Stomach (tissue), 8 donors: ENCODE measurements at regions not wholly inside any gene's neighbourhood (a gene's known extent, or its start where the extent isn't known, plus 50 kb on each side); places are given as distances from the start of the nearest gene placed in this dataset.
"Not testable (repeated sequence)": the region's sequence is repeated elsewhere in the genome, so short reads cannot be mapped to it uniquely, and the experiment has no call there.

ENCODE experiments used
- DNase-seq, 2 donors: peaks; one replicate each; pipeline versions ENCODE4 v3.0.0 to v3.0.0-alpha.2; 2013 to 2019
- H3K27ac ChIP-seq, 5 donors: fragments of 200-600 bp in 4 of 5; sonication (generic) in 4 of 5; one replicate each; pipeline ENCODE4 v1.5.1; 2013 to 2019; ENCODE audit warnings: mild to moderate bottlenecking in 1 of 5, moderate library complexity in 1 of 5
- H3K27me3 ChIP-seq, 3 donors: fragments of 200-600 bp; sonication (generic); one replicate each; pipeline ENCODE4 v1.5.1; 2017 to 2019; ENCODE audit warnings: mixed run types in 1 of 3
- H3K36me3 ChIP-seq, 4 donors: fragments of 200-600 bp; sonication (generic); 1 replicate in 3 of 4; 2 replicates in 1 of 4; pipeline ENCODE4 v1.5.1; 2016 to 2019
- H3K4me1 ChIP-seq, 4 donors: fragments of 200-600 bp; sonication (generic); one replicate each; pipeline ENCODE4 v1.5.1; 2016 to 2019
- H3K4me3 ChIP-seq, 4 donors: fragments of 200-600 bp; sonication (generic) in 3 of 4; one replicate each; pipeline ENCODE4 v1.5.1; 2016 to 2019; ENCODE audit warnings: mild to moderate bottlenecking in 1 of 4
- H3K9me3 ChIP-seq, 4 donors: fragments of 200-600 bp; sonication (generic); one replicate each; pipeline ENCODE4 v1.5.1; 2016 to 2019
- CTCF ChIP-seq, 7 experiments: fragments of 450-650 bp in 4 of 7; fragments of 200-600 bp in 3 of 7; sonication (generic) in 3 of 7; IDR thresholded peaks; one replicate each; pipeline ENCODE4 v1.5.1; 2016 to 2019; ENCODE audit warnings: antibody characterized with exemption in 7 of 7, control low read depth in 2 of 7, mild to moderate bottlenecking in 1 of 7
- EP300 ChIP-seq: sonication (generic); formaldehyde crosslinking; IDR thresholded peaks from one replicate; pipeline ENCODE4 v1.6.1; 2017; ENCODE audit warnings: antibody characterized with exemption
- POLR2A ChIP-seq, 4 donors: fragments of 450-650 bp; IDR thresholded peaks; one replicate each; pipeline ENCODE4 v1.6.1; 2016; ENCODE audit warnings: antibody characterized with exemption in 4 of 4, control low read depth in 2 of 4, mild to moderate bottlenecking in 1 of 4, moderate library complexity in 1 of 4
- POLR2AphosphoS5 ChIP-seq, 3 donors: sonication (generic); formaldehyde crosslinking; IDR thresholded peaks; one replicate each; pipeline ENCODE4 v1.6.1; 2016; ENCODE audit warnings: antibody characterized with exemption in 3 of 3
- WGBS, 5 donors: extraction: QIAGEN DNeasy Blood & Tissue Kit in 3 of 5; methylation state at CpG; one replicate each; pipeline versions ENCODE4 v1.1.5 to v1.1.7; 2013 to 2018; 5-methylcytosine and 5-hydroxymethylcytosine counted together
- intact Hi-C: fragments of 100-400 bp; cut with DNase I; formaldehyde crosslinking; loops from one replicate; pipeline ENCODE4 v1.15.1; 2023; ENCODE audit warnings: low total_unique reads
- donor health status: healthy with polysubstance abuse.
- donor health status: Bipolar disorder and iron deficiency.
- donor health status: healthy.

DNA sequence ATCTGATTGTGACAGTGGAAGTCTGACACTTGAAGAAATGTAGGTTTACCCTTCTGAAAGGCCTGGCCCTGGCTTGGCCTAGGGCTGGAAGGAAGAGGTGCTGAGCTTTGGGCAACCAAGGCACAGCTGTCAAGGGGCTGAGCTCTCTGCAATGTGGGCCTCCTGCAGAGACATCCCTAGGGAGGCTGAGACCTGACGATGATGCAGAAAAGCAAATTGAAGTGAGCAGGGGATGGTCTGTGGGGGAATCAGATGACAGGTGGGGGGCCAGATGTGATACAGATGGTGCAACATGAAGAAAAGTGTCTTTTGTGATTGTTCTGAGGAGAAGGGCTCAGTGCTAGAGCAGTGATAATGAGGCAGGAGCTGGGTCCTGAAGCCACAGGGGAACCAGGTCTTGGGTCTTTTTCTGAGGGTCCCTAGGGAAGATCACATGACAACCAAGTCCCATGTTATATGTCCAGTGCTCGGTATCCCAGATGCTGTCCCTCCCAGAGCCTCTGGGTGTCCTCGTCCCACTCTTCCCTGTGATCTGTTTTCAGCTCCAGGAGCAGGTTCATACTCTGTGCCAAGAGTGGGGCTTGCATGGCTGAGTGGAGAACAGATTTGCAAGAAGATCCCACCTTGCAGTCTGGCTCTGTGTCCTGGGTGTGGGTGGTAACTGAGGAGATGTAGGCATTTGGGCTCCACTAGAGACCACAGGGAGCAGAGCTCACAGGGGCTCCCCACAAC lies 79.9 kb upstream of the VPREB1 start:
- intact Hi-C loops, result no loop called here
- no peak for DNase-seq
- WGBS, 5 donors, result 35 to 53% (median 36%) methylated on average over 2 to 3 of the region's 3 CpGs

DNA sequence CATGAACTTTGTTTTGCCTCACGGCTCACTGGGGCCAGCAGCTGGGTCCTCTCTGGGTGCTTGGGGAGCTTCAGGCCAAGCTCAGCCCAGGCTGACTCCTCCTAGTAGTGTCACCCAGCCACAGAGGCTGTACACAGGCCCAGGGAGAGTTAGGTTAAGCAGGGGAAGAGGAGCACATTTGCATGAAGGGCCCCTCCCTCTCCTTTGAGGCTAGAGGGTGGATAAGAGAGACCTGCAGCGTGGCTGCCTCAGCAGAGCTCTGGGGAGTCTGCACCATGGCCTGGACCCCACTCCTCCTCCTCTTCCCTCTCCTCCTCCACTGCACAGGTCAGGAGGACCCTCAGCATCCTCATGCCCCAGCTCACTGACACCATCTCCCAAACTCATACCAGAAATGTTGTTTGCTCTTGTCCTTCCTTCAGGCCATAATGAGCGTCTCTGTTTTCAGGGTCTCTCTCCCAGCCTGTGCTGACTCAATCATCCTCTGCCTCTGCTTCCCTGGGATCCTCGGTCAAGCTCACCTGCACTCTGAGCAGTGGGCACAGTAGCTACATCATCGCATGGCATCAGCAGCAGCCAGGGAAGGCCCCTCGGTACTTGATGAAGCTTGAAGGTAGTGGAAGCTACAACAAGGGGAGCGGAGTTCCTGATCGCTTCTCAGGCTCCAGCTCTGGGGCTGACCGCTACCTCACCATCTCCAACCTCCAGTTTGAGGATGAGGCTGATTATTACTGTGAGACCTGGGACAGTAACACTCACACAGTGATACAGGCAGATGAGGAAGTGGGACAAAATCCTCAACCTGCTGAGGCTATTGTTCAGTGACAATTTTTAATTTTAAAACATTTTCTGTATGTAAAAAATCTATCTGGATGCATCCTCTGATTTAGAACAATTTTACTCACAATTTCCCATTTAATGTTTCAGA lies 82.4 kb upstream of the VPREB1 start:
- Histone ChIP-seq H3K27me3 (peaks cover 0 to 51% (median 0%) of the 10 kb centered on the region in 3 donors), H3K36me3 (no peaks in the 10 kb centered on the region), H3K27ac (no peak overlapping the region), H3K9me3 (no peaks in the 10 kb centered on the region), H3K4me1 (peaks cover 0 to under 1% (median 0%) of the 10 kb centered on the region in 4 donors), H3K4me3 (no peak overlapping the region)
- intact Hi-C loops, result no loop called here
- DNase-seq, result no peak
- WGBS, 5 donors, result 64 to 76% (median 69%) methylated on average over 8 to 9 of the region's 9 CpGs
- no peak for TF ChIP-seq EP300
- no peak for TF ChIP-seq POLR2A (IDR thresholded peaks at IDR 0.05)
- TF ChIP-seq POLR2AphosphoS5 (IDR thresholded peaks at IDR 0.05), result no peak
- no peak for TF ChIP-seq CTCF (IDR thresholded peaks at IDR 0.05)

More for the DNA sequence above, 79.9 kb upstream of the VPREB1 start:
- Histone ChIP-seq H3K4me3 (no peak overlapping the region), H3K27ac (no peak overlapping the region), H3K9me3 (no peaks in the 10 kb centered on the region), H3K4me1 (peaks cover 0 to 9% (median 3%) of the 10 kb centered on the region in 4 donors), H3K36me3 (no peaks in the 10 kb centered on the region), H3K27me3 (peaks cover 0 to 64% (median 0%) of the 10 kb centered on the region in 3 donors)
- TF ChIP-seq CTCF (IDR thresholded peaks at IDR 0.05) (no peak), POLR2A (IDR thresholded peaks at IDR 0.05) (no peak)

GRCh38 chr22:22160768-22161167 lies 83.8 kb upstream of the VPREB1 start:
- H3K9me3 ChIP-seq, intact Hi-C loops, H3K4me3 ChIP-seq, H3K27ac ChIP-seq, H3K36me3 ChIP-seq, DNase-seq, H3K4me1 ChIP-seq: not testable (repeated sequence)
- WGBS, 5 donors, result 52 to 84% (median 73%) methylated on average over 2 of the region's 2 CpGs
- peaks cover 0 to 39% (median 0%) of the 10 kb centered on the region in 3 donors for H3K27me3 ChIP-seq

DNA sequence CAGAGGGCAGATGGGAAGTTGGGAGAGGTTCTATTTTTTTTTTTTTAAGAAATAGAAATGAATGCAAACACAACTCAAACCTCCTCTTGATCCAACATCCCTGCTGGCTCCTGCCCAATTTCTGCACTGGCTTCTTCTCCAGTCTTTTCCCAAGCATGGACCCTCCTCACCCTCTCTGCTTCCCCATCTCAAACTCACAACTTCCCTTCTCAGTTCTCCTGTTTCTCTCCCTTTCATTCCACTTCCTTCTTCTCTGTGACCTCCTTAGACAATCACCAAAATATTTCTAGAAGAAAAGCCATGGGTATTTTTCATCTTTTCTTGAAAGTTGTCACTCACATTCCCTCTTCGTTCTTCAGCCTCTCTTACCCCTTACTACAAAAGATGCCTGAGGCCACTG lies 85.2 kb upstream of the VPREB1 start:
- TF ChIP-seq POLR2AphosphoS5 (IDR thresholded peaks at IDR 0.05) (no peak), POLR2A (IDR thresholded peaks at IDR 0.05) (no peak), CTCF (IDR thresholded peaks at IDR 0.05) (no peak), EP300 (no peak)
- no peak overlapping the region for H3K4me3 ChIP-seq
- intact Hi-C loops, result no loop called here
- no peak overlapping the region for H3K27ac ChIP-seq
- no peak for DNase-seq
- H3K27me3 ChIP-seq, result peaks cover 0 to 25% (median 0%) of the 10 kb centered on the region in 3 donors
- H3K4me1 ChIP-seq, result peaks cover 0 to 3% (median 0%) of the 10 kb centered on the region in 4 donors
- 38 to 60% (median 52%) methylated on average over 1 of the region's 1 CpG for WGBS, 5 donors
- H3K9me3 ChIP-seq, result no peaks in the 10 kb centered on the region
- H3K36me3 ChIP-seq, result no peaks in the 10 kb centered on the region
